Neural progenitor cell (in vitro differentiated cells): ENCODE measurements at regions not wholly inside any gene's neighbourhood (a gene's known extent, or its start where the extent isn't known, plus 50 kb on each side); places are given as distances from the start of the nearest gene placed in this dataset.

ENCODE experiments used
- DNase-seq: peaks from one replicate; pipeline ENCODE4 v3.0.0-alpha.2; 2016; ENCODE audit warnings: low spot score
- H2AFZ ChIP-seq: fragments of 200-600 bp; sonication (generic); replicated peaks from 2 replicates; pipeline ENCODE4 v1.6.1; 2016; ENCODE audit warnings: antibody characterized with exemption
- H3F3A ChIP-seq: fragments of 200-600 bp; sonication (generic); 2 replicates; pipeline ENCODE4 v1.6.1; 2016; ENCODE audit warnings: antibody characterized with exemption, low read depth
- H3K27ac ChIP-seq: fragments of 200-600 bp; sonication (generic); 2 replicates; pipeline ENCODE4 v1.5.1; 2016; ENCODE audit warnings: mild to moderate bottlenecking
- H3K27me3 ChIP-seq: fragments of 200-600 bp; sonication (generic); 2 replicates; pipeline ENCODE4 v1.6.1; 2016; ENCODE audit warnings: mild to moderate bottlenecking, moderate library complexity
- H3K36me3 ChIP-seq: fragments of 200-600 bp; sonication (generic); 2 replicates; pipeline ENCODE4 v1.5.1; 2016
- H3K4me1 ChIP-seq: fragments of 200-600 bp; sonication (generic); 2 replicates; pipeline ENCODE4 v1.6.1; 2016; ENCODE audit warnings: mixed run types
- H3K4me2 ChIP-seq: fragments of 200-600 bp; sonication (generic); 2 replicates; pipeline ENCODE4 v1.6.1; 2016
- H3K4me3 ChIP-seq: fragments of 200-600 bp; sonication (generic); 2 replicates; pipeline ENCODE4 v1.5.1; 2016
- H3K79me2 ChIP-seq: fragments of 200-600 bp; sonication (generic); 2 replicates; pipeline ENCODE4 v1.6.1; 2016; ENCODE audit warnings: low read depth
- H3K9ac ChIP-seq: fragments of 200-600 bp; sonication (generic); 2 replicates; pipeline ENCODE4 v1.6.1; 2016
- H3K9me3 ChIP-seq: fragments of 200-600 bp; sonication (generic); 2 replicates; pipeline ENCODE4 v1.5.1; 2016; ENCODE audit warnings: low read depth
- H4K20me1 ChIP-seq: fragments of 200-600 bp; sonication (generic); 2 replicates; pipeline ENCODE4 v1.6.1; 2016; ENCODE audit warnings: low read depth
- H3K27ac Mint-ChIP-seq: 3 replicates; pipeline ENCODE4 v1.8.0; 2021; ENCODE audit warnings: mixed read lengths
- H3K27me3 Mint-ChIP-seq: 2 replicates; pipeline ENCODE4 v1.8.0; 2022; ENCODE audit warnings: low read depth, mild to moderate bottlenecking, inconsistent platforms, moderate library complexity, mixed read lengths; ENCODE audit not compliant: insufficient read depth
- H3K36me3 Mint-ChIP-seq: 3 replicates; pipeline ENCODE4 v1.8.0; 2021; ENCODE audit warnings: mixed read lengths
- H3K4me1 Mint-ChIP-seq: 3 replicates; pipeline ENCODE4 v1.8.0; 2021; ENCODE audit warnings: mixed read lengths
- H3K4me3 Mint-ChIP-seq: 3 replicates; pipeline ENCODE4 v1.8.0; 2021; ENCODE audit warnings: mild to moderate bottlenecking, moderate library complexity, mixed read lengths
- H3K9me3 Mint-ChIP-seq: 3 replicates; pipeline ENCODE4 v1.8.0; 2020; ENCODE audit warnings: mixed read lengths
- EZH2 ChIP-seq: fragments of 200-600 bp; sonication (generic); IDR thresholded peaks from 2 replicates; pipeline ENCODE4 v1.6.1; 2017; ENCODE audit warnings: antibody characterized with exemption, mild to moderate bottlenecking, moderate library complexity
- EZH2phosphoT487 ChIP-seq: fragments of 200-600 bp; sonication (generic); IDR thresholded peaks from 2 replicates; pipeline ENCODE4 v1.6.1; 2017; ENCODE audit warnings: antibody characterized with exemption
- TF ChIP-seq, protein P1 (sequence below): fragments of 200-600 bp; sonication (generic); IDR thresholded peaks from 2 replicates; pipeline ENCODE4 v1.5.1; 2017; ENCODE audit warnings: antibody characterized with exemption, mild to moderate bottlenecking

DNA sequence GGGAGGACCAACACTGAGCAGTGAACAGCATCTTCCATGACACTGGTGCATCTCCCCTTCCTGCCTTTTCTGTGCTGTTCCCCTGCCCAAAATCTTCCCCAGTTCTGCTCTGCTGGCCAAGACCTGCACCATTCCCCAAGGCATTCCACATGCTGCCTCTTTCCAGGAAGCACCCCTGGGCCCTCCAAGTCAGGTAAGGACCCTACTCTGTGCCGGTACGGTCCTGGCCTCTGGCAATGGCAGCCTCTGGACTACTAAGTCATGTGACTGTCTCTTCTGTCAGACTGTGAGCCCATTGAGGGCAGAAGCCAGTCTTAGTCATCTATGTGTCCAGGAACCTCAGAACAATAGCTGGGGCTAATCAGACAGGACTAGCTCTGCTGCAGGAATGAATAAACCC, 282.0 kb downstream of the MYCN start:
- Mint-ChIP-seq H3K9me3 (peaks cover 8% of the 10 kb centered on the region), H3K4me3 (peak overlapping the region; percentile 12), H3K27me3 (peaks cover 20% of the 10 kb centered on the region), H3K36me3 (peaks cover 6% of the 10 kb centered on the region), H3K4me1 (peaks cover 69% of the 10 kb centered on the region), H3K27ac (peak overlapping the region; percentile 88)
- Histone ChIP-seq H3K4me1 (peaks cover 37% of the 10 kb centered on the region), H3K27ac (peak overlapping the region; percentile 58), H3K9ac (no peak overlapping the region), H2AFZ (no peak overlapping the region), H3F3A (peaks cover 52% of the 10 kb centered on the region), H3K9me3 (no peaks in the 10 kb centered on the region), H3K27me3 (no peaks in the 10 kb centered on the region), H3K4me2 (peak overlapping the region; percentile 64), H3K4me3 (no peak overlapping the region), H4K20me1 (peaks cover 7% of the 10 kb centered on the region), H3K36me3 (no peaks in the 10 kb centered on the region), H3K79me2 (no peaks in the 10 kb centered on the region)
- no peak for DNase-seq
- no peak for TF ChIP-seq EZH2phosphoT487
- TF ChIP-seq, protein P1, sequence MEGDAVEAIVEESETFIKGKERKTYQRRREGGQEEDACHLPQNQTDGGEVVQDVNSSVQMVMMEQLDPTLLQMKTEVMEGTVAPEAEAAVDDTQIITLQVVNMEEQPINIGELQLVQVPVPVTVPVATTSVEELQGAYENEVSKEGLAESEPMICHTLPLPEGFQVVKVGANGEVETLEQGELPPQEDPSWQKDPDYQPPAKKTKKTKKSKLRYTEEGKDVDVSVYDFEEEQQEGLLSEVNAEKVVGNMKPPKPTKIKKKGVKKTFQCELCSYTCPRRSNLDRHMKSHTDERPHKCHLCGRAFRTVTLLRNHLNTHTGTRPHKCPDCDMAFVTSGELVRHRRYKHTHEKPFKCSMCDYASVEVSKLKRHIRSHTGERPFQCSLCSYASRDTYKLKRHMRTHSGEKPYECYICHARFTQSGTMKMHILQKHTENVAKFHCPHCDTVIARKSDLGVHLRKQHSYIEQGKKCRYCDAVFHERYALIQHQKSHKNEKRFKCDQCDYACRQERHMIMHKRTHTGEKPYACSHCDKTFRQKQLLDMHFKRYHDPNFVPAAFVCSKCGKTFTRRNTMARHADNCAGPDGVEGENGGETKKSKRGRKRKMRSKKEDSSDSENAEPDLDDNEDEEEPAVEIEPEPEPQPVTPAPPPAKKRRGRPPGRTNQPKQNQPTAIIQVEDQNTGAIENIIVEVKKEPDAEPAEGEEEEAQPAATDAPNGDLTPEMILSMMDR, result no peak
- TF ChIP-seq EZH2, result no peak

DNA sequence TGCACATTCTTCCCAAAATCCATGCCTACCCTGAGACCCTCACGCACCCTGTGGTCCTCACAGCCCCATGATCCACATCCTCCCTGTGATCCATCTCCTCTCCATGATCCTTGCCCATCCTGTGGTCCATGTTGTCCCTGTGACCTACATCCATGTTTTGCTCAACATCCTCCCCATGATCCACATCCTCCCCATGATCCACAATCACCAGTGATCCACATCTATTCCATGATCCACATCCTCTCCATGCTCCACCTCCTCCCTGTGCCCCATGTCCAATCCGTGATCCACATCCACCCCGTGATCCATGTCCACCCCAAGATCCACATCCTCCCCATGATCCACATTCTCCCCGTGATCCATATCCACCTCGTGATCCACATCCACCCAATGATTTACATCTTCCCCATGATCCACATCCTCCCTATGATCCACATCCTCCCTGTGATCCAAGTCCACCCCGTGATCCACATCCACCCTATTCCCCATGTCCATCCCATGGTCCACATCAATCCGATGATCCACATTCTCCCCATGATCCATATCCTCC, 281.2 kb downstream of the MYCN start:
- Histone ChIP-seq H3K9me3 (no peaks in the 10 kb centered on the region), H3K4me1 (peaks cover 36% of the 10 kb centered on the region), H3K27me3 (no peaks in the 10 kb centered on the region), H3K4me2 (no peak overlapping the region), H3F3A (peaks cover 44% of the 10 kb centered on the region), H3K27ac (no peak overlapping the region), H2AFZ (no peak overlapping the region), H3K36me3 (no peaks in the 10 kb centered on the region), H3K79me2 (no peaks in the 10 kb centered on the region), H3K9ac (no peak overlapping the region), H4K20me1 (peaks cover 7% of the 10 kb centered on the region), H3K4me3 (no peak overlapping the region)
- H3K36me3 Mint-ChIP-seq, result peaks cover 6% of the 10 kb centered on the region
- peaks cover 69% of the 10 kb centered on the region for H3K4me1 Mint-ChIP-seq
- peak overlapping the region; percentile 42 for H3K4me3 Mint-ChIP-seq
- peaks cover 17% of the 10 kb centered on the region for H3K27me3 Mint-ChIP-seq
- TF ChIP-seq, protein P1, result no peak
- TF ChIP-seq EZH2phosphoT487, result no peak
- TF ChIP-seq EZH2, result no peak
- no peak for DNase-seq
- H3K27ac Mint-ChIP-seq, result peak overlapping the region; percentile 88
- H3K9me3 Mint-ChIP-seq, result peaks cover 8% of the 10 kb centered on the region

DNA sequence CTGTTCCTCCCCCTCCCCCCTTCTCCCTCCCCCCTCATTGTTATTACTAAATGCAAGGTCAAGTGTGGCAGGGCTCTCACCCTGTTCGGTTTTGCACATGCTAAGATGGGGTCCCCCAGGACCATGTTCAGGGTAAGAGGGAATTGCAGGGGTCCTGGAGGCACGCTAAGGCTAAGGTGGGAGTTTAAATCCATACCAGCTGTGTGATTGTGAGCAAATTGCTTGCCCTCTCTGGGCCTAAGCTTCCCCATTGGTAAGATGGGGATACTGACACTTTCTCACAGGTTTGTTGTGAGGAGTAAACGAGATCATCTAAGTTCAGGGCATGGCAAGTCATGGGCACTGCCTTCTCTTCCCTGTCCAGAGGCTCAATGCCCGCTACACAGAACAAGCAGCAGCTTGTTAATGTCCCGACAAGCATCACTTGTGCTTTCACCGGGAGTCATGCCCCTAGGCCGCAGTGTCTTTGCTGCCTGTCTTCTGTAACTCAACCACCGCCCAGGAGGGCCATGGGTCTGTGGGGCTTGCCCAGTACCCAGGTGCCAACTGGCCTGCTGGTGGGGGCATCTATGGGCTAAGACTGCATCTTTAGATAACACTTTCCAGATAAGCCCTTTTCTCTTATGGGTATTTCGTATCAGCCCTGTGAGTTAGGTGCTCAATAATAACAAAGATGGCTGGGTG, 279.1 kb downstream of the MYCN start:
- Mint-ChIP-seq H3K4me1 (peaks cover 72% of the 10 kb centered on the region), H3K27ac (peak overlapping the region; percentile 72), H3K27me3 (peaks cover 18% of the 10 kb centered on the region), H3K4me3 (peak overlapping the region; percentile 48), H3K36me3 (peaks cover 6% of the 10 kb centered on the region), H3K9me3 (peaks cover 8% of the 10 kb centered on the region)
- H3K9ac ChIP-seq, result no peak overlapping the region
- TF ChIP-seq EZH2phosphoT487, result no peak
- TF ChIP-seq, protein P1, result no peak
- no peak for TF ChIP-seq EZH2
- no peak overlapping the region for H3K4me3 ChIP-seq
- no peaks in the 10 kb centered on the region for H3K79me2 ChIP-seq
- H3F3A ChIP-seq, result peaks cover 33% of the 10 kb centered on the region
- H3K9me3 ChIP-seq, result no peaks in the 10 kb centered on the region
- no peaks in the 10 kb centered on the region for H3K36me3 ChIP-seq
- no peaks in the 10 kb centered on the region for H3K27me3 ChIP-seq
- no peak for DNase-seq
- H3K4me2 ChIP-seq, result no peak overlapping the region
- peaks cover 42% of the 10 kb centered on the region for H3K4me1 ChIP-seq
- no peak overlapping the region for H3K27ac ChIP-seq
- peaks cover 7% of the 10 kb centered on the region for H4K20me1 ChIP-seq
- H2AFZ ChIP-seq, result no peak overlapping the region
